ENCODE measurements at regions not wholly inside any gene's neighbourhood (a gene's known extent, or its start where the extent isn't known, plus 50 kb on each side); places are given as distances from the start of the nearest gene placed in this dataset.

- TF ChIP-seq GATA3 (IDR thresholded peaks at IDR 0.05; ENCODE audit: low read depth, low read length) = no peak
- no peak for TF ChIP-seq GATA2 (IDR thresholded peaks at IDR 0.05; ENCODE audit: low read depth, low read length)
These were observed 231.8 kb upstream of the PITRM1 start for GRCh38 chr10:3404381-3404780.

Measured in SH-SY5Y (cell line).